Adrenal gland (tissue), 5 donors: ENCODE measurements at regions not wholly inside any gene's neighbourhood (a gene's known extent, or its start where the extent isn't known, plus 50 kb on each side); places are given as distances from the start of the nearest gene placed in this dataset.
"Not testable (repeated sequence)": the region's sequence is repeated elsewhere in the genome, so short reads cannot be mapped to it uniquely, and the experiment has no call there.

Experiments used
- CTCF ChIP-seq, 6 experiments: fragments of 450-650 bp in 4 of 6; fragments of 200-600 bp in 2 of 6; sonication (generic) in 1 of 6; IDR thresholded peaks; 1 replicate in 5 of 6; 2 replicates in 1 of 6; pipeline versions ENCODE4 v1.5.1 to v1.8.0; 2016 to 2021; ENCODE audit warnings: antibody characterized with exemption in 6 of 6, mild to moderate bottlenecking in 2 of 6, moderate library complexity in 1 of 6
- POLR2A ChIP-seq, 2 donors: fragments of 450-650 bp; IDR thresholded peaks; one replicate each; pipeline ENCODE4 v1.6.1; 2017; ENCODE audit warnings: antibody characterized with exemption in 2 of 2, mild to moderate bottlenecking in 2 of 2, moderate library complexity in 1 of 2
- donor health status: DM: no; HTN: no; CAD: no.

GRCh38 chr18:15001795-15002107, 253.8 kb downstream of the ANKRD30B start:
- TF ChIP-seq CTCF, POLR2A (IDR thresholded peaks at IDR 0.05): not testable (repeated sequence)
